ENCODE measurements at regions not wholly inside any gene's neighbourhood (a gene's known extent, or its start where the extent isn't known, plus 50 kb on each side); places are given as distances from the start of the nearest gene placed in this dataset.

GRCh38 chr1:82582347-82582746 is 781.6 kb downstream of the ADGRL2 start:
- no peak for DNase-seq (ENCODE audit: low read depth)

- DNase-seq (ENCODE audit: low read depth): no peak
These were observed 777.5 kb downstream of the ADGRL2 start for GRCh38 chr1:82578086-82578726.

- no peak for DNase-seq (ENCODE audit: low read depth)
These were observed 766.6 kb downstream of the ADGRL2 start for GRCh38 chr1:82567348-82567747.

GRCh38 chr1:82565546-82565945 is 764.8 kb downstream of the ADGRL2 start:
- DNase-seq (ENCODE audit: low read depth): peak; percentile 51

GRCh38 chr1:82565146-82565545 is 764.4 kb downstream of the ADGRL2 start:
- DNase-seq (ENCODE audit: low read depth): peak; percentile 65

- DNase-seq (ENCODE audit: low read depth): no peak
These were observed 763.6 kb downstream of the ADGRL2 start for GRCh38 chr1:82564333-82564732.

- peak; percentile 12 for DNase-seq (ENCODE audit: low read depth)
These were observed 761.7 kb downstream of the ADGRL2 start for GRCh38 chr1:82562448-82562847.

- DNase-seq (ENCODE audit: low read depth): no peak
These were observed 759.8 kb downstream of the ADGRL2 start for GRCh38 chr1:82560566-82560965.

- no peak for DNase-seq (ENCODE audit: low read depth)
These were observed 754.8 kb downstream of the ADGRL2 start for GRCh38 chr1:82555501-82555900.

- DNase-seq (ENCODE audit: low read depth): no peak
These were observed 749.1 kb downstream of the ADGRL2 start for GRCh38 chr1:82549841-82550240.

GRCh38 chr1:82542766-82543165 is 742.0 kb downstream of the ADGRL2 start:
- no peak for DNase-seq (ENCODE audit: low read depth)

GRCh38 chr1:82542141-82542540 is 741.4 kb downstream of the ADGRL2 start:
- no peak for DNase-seq (ENCODE audit: low read depth)

GRCh38 chr1:82540006-82540405 is 739.3 kb downstream of the ADGRL2 start:
- no peak for DNase-seq (ENCODE audit: low read depth)

GRCh38 chr1:82538876-82539275 is 738.1 kb downstream of the ADGRL2 start:
- DNase-seq (ENCODE audit: low read depth): no peak

GRCh38 chr1:82534996-82535395 is 734.3 kb downstream of the ADGRL2 start:
- DNase-seq (ENCODE audit: low read depth): no peak

GRCh38 chr1:82525378-82525777 is 724.6 kb downstream of the ADGRL2 start:
- no peak for DNase-seq (ENCODE audit: low read depth)

GRCh38 chr1:82520611-82521010 is 719.9 kb downstream of the ADGRL2 start:
- no peak for DNase-seq (ENCODE audit: low read depth)

- DNase-seq (ENCODE audit: low read depth): no peak
These were observed 716.9 kb downstream of the ADGRL2 start for GRCh38 chr1:82517586-82517985.

- DNase-seq (ENCODE audit: low read depth): no peak
These were observed 714.9 kb downstream of the ADGRL2 start for GRCh38 chr1:82515650-82516049.

- no peak for DNase-seq (ENCODE audit: low read depth)
These were observed 710.7 kb downstream of the ADGRL2 start for GRCh38 chr1:82511441-82511840.

GRCh38 chr1:82510431-82510830 is 709.7 kb downstream of the ADGRL2 start:
- no peak for DNase-seq (ENCODE audit: low read depth)

GRCh38 chr1:82507011-82507410 is 706.3 kb downstream of the ADGRL2 start:
- DNase-seq (ENCODE audit: low read depth): no peak

- peak; percentile 17 for DNase-seq (ENCODE audit: low read depth)
These were observed 703.1 kb downstream of the ADGRL2 start for GRCh38 chr1:82503822-82504221.

- no peak for DNase-seq (ENCODE audit: low read depth)
These were observed 698.3 kb downstream of the ADGRL2 start for GRCh38 chr1:82499022-82499421.

GRCh38 chr1:82494117-82494516 is 693.4 kb downstream of the ADGRL2 start:
- DNase-seq (ENCODE audit: low read depth): no peak

Data from fibroblast of the conjunctiva (primary cell).